ENCODE measurements at regions not wholly inside any gene's neighbourhood (a gene's known extent, or its start where the extent isn't known, plus 50 kb on each side); places are given as distances from the start of the nearest gene placed in this dataset.

GRCh38 chr7:106371629-106372028 lies 86.8 kb upstream of the NAMPT start:
- H3K27ac ChIP-seq = no peak overlapping the region
- H3K4me3 ChIP-seq (IDR thresholded peaks at IDR 0.05; ENCODE audit: insufficient read depth, low read depth, low read length) = no peak overlapping the region
- no peaks in the 10 kb centered on the region for H3K27me3 ChIP-seq (ENCODE audit: insufficient read depth, low read depth)
- H3K4me1 ChIP-seq (ENCODE audit: low read depth, poor library complexity, severe bottlenecking) = no peaks in the 10 kb centered on the region
- H2AFZ ChIP-seq (ENCODE audit: low read depth) = no peak overlapping the region
- no peak overlapping the region for H3K4me2 ChIP-seq
- H3K36me3 ChIP-seq (ENCODE audit: insufficient read depth) = no peaks in the 10 kb centered on the region
- no peak for TF ChIP-seq CTCF (conservative IDR thresholded peaks at IDR 0.05; ENCODE audit: low read depth, low read length)
- H3K79me2 ChIP-seq (ENCODE audit: insufficient read depth, low read depth) = no peaks in the 10 kb centered on the region
- H4K20me1 ChIP-seq (ENCODE audit: insufficient read depth) = no peaks in the 10 kb centered on the region
- H3K9ac ChIP-seq = no peak overlapping the region

GRCh38 chr7:106370542-106370941 lies 85.8 kb upstream of the NAMPT start:
- H3K9ac ChIP-seq = no peak overlapping the region
- no peak for TF ChIP-seq CTCF (conservative IDR thresholded peaks at IDR 0.05; ENCODE audit: low read depth, low read length)
- H2AFZ ChIP-seq (ENCODE audit: low read depth) = no peak overlapping the region
- H3K4me3 ChIP-seq (IDR thresholded peaks at IDR 0.05; ENCODE audit: insufficient read depth, low read depth, low read length) = no peak overlapping the region
- H3K36me3 ChIP-seq (ENCODE audit: insufficient read depth) = no peaks in the 10 kb centered on the region
- no peaks in the 10 kb centered on the region for H3K27me3 ChIP-seq (ENCODE audit: insufficient read depth, low read depth)
- H4K20me1 ChIP-seq (ENCODE audit: insufficient read depth) = no peaks in the 10 kb centered on the region
- no peak overlapping the region for H3K4me2 ChIP-seq
- peaks cover 3% of the 10 kb centered on the region for H3K4me1 ChIP-seq (ENCODE audit: low read depth, poor library complexity, severe bottlenecking)
- H3K27ac ChIP-seq = no peak overlapping the region
- no peaks in the 10 kb centered on the region for H3K79me2 ChIP-seq (ENCODE audit: insufficient read depth, low read depth)

GRCh38 chr7:106369816-106370215 lies 85.0 kb upstream of the NAMPT start:
- H3K27me3 ChIP-seq (ENCODE audit: insufficient read depth, low read depth) = no peaks in the 10 kb centered on the region
- H3K27ac ChIP-seq = no peak overlapping the region
- TF ChIP-seq CTCF (conservative IDR thresholded peaks at IDR 0.05; ENCODE audit: low read depth, low read length) = no peak
- H3K4me3 ChIP-seq (IDR thresholded peaks at IDR 0.05; ENCODE audit: insufficient read depth, low read depth, low read length) = no peak overlapping the region
- H3K4me1 ChIP-seq (ENCODE audit: low read depth, poor library complexity, severe bottlenecking) = peaks cover 11% of the 10 kb centered on the region
- no peak overlapping the region for H2AFZ ChIP-seq (ENCODE audit: low read depth)
- H4K20me1 ChIP-seq (ENCODE audit: insufficient read depth) = no peaks in the 10 kb centered on the region
- no peak overlapping the region for H3K9ac ChIP-seq
- no peaks in the 10 kb centered on the region for H3K36me3 ChIP-seq (ENCODE audit: insufficient read depth)
- no peak overlapping the region for H3K4me2 ChIP-seq
- H3K79me2 ChIP-seq (ENCODE audit: insufficient read depth, low read depth) = no peaks in the 10 kb centered on the region

- Histone ChIP-seq H3K79me2 (ENCODE audit: insufficient read depth, low read depth) (no peaks in the 10 kb centered on the region), H3K36me3 (ENCODE audit: insufficient read depth) (no peaks in the 10 kb centered on the region), H3K9ac (no peak overlapping the region), H2AFZ (ENCODE audit: low read depth) (no peak overlapping the region), H3K4me2 (no peak overlapping the region), H3K4me1 (ENCODE audit: low read depth, poor library complexity, severe bottlenecking) (peaks cover 15% of the 10 kb centered on the region), H3K4me3 (IDR thresholded peaks at IDR 0.05; ENCODE audit: insufficient read depth, low read depth, low read length) (no peak overlapping the region), H3K27ac (no peak overlapping the region), H4K20me1 (ENCODE audit: insufficient read depth) (no peaks in the 10 kb centered on the region), H3K27me3 (ENCODE audit: insufficient read depth, low read depth) (no peaks in the 10 kb centered on the region)
- TF ChIP-seq CTCF (conservative IDR thresholded peaks at IDR 0.05; ENCODE audit: low read depth, low read length) = no peak
These were observed 84.6 kb upstream of the NAMPT start for GRCh38 chr7:106369352-106369751.
